ENCODE measurements at regions not wholly inside any gene's neighbourhood (a gene's known extent, or its start where the extent isn't known, plus 50 kb on each side); places are given as distances from the start of the nearest gene placed in this dataset.

- Mint-ChIP-seq H3K36me3 (ENCODE audit: low read depth) (no peaks in the 10 kb centered on the region), H3K4me3 (no peak overlapping the region), H3K4me1 (peaks cover 13% of the 10 kb centered on the region), H3K27ac (no peak overlapping the region), H3K27me3 (ENCODE audit: insufficient read depth) (peaks cover 12% of the 10 kb centered on the region), H3K9me3 (no peaks in the 10 kb centered on the region)
- Histone ChIP-seq H3K36me3 (ENCODE audit: control insufficient read depth, insufficient read depth, low read length) (no peaks in the 10 kb centered on the region), H3K27ac (ENCODE audit: low read depth, low read length) (no peak overlapping the region), H3K9me3 (ENCODE audit: control insufficient read depth, low read length) (no peaks in the 10 kb centered on the region), H3K4me1 (ENCODE audit: control insufficient read depth, insufficient read depth, low read length) (peaks cover 5% of the 10 kb centered on the region), H3K27me3 (ENCODE audit: control insufficient read depth, insufficient read depth, low read length, poor library complexity, severe bottlenecking) (no peaks in the 10 kb centered on the region), H3K4me3 (ENCODE audit: low read length) (no peak overlapping the region), H3K9ac (ENCODE audit: extremely low read depth, low read length, poor library complexity, severe bottlenecking) (no peak overlapping the region)
- no peak for DNase-seq
- TF ChIP-seq CTCF (conservative IDR thresholded peaks at IDR 0.05) = no peak
- WGBS, 2 experiments (ENCODE audit: insufficient coverage in 1 of 2, insufficient read length in 1 of 2) = 77 to 100% methylated on average over 1 to 8 of the region's 8 CpGs
Measured at GRCh38 chr5:133849116-133849515, 119.3 kb downstream of the C5orf15 start.

- Histone ChIP-seq H3K27me3 (ENCODE audit: control insufficient read depth, insufficient read depth, low read length, poor library complexity, severe bottlenecking) (no peaks in the 10 kb centered on the region), H3K4me3 (ENCODE audit: low read length) (no peak overlapping the region), H3K4me1 (ENCODE audit: control insufficient read depth, insufficient read depth, low read length) (peaks cover 5% of the 10 kb centered on the region), H3K27ac (ENCODE audit: low read depth, low read length) (no peak overlapping the region), H3K9me3 (ENCODE audit: control insufficient read depth, low read length) (no peaks in the 10 kb centered on the region), H3K9ac (ENCODE audit: extremely low read depth, low read length, poor library complexity, severe bottlenecking) (no peak overlapping the region), H3K36me3 (ENCODE audit: control insufficient read depth, insufficient read depth, low read length) (no peaks in the 10 kb centered on the region)
- peaks cover 20% of the 10 kb centered on the region for H3K4me1 Mint-ChIP-seq
- H3K27ac Mint-ChIP-seq = no peak overlapping the region
- no peak overlapping the region for H3K4me3 Mint-ChIP-seq
- TF ChIP-seq CTCF (conservative IDR thresholded peaks at IDR 0.05) = no peak
- DNase-seq = no peak
- 60 to 86% methylated on average over 1 to 7 of the region's 7 CpGs for WGBS, 2 experiments (ENCODE audit: insufficient coverage in 1 of 2, insufficient read length in 1 of 2)
- H3K27me3 Mint-ChIP-seq (ENCODE audit: insufficient read depth) = peaks cover 8% of the 10 kb centered on the region
- no peaks in the 10 kb centered on the region for H3K36me3 Mint-ChIP-seq (ENCODE audit: low read depth)
- no peaks in the 10 kb centered on the region for H3K9me3 Mint-ChIP-seq
Measured at GRCh38 chr5:133848341-133848811, 120.0 kb downstream of the C5orf15 start.

GRCh38 chr5:133847886-133848285, 120.5 kb downstream of the C5orf15 start:
- Histone ChIP-seq H3K36me3 (ENCODE audit: control insufficient read depth, insufficient read depth, low read length) (no peaks in the 10 kb centered on the region), H3K4me1 (ENCODE audit: control insufficient read depth, insufficient read depth, low read length) (peaks cover 5% of the 10 kb centered on the region), H3K27me3 (ENCODE audit: control insufficient read depth, insufficient read depth, low read length, poor library complexity, severe bottlenecking) (no peaks in the 10 kb centered on the region), H3K9ac (ENCODE audit: extremely low read depth, low read length, poor library complexity, severe bottlenecking) (no peak overlapping the region), H3K27ac (ENCODE audit: low read depth, low read length) (no peak overlapping the region), H3K9me3 (ENCODE audit: control insufficient read depth, low read length) (no peaks in the 10 kb centered on the region), H3K4me3 (ENCODE audit: low read length) (no peak overlapping the region)
- no peak for DNase-seq
- Mint-ChIP-seq H3K9me3 (no peaks in the 10 kb centered on the region), H3K27me3 (ENCODE audit: insufficient read depth) (peaks cover 8% of the 10 kb centered on the region), H3K36me3 (ENCODE audit: low read depth) (no peaks in the 10 kb centered on the region), H3K4me3 (no peak overlapping the region), H3K4me1 (peaks cover 23% of the 10 kb centered on the region), H3K27ac (no peak overlapping the region)
- TF ChIP-seq CTCF (conservative IDR thresholded peaks at IDR 0.05) = no peak
- 91 to 100% methylated on average over 2 to 5 of the region's 5 CpGs for WGBS, 2 experiments (ENCODE audit: insufficient coverage in 1 of 2, insufficient read length in 1 of 2)

All from endodermal cell (in vitro differentiated cells).